Activated gamma-delta T cell treated with Interleukin-2 at 50 U/mL for 16 hours (primary cell): ENCODE measurements at regions not wholly inside any gene's neighbourhood (a gene's known extent, or its start where the extent isn't known, plus 50 kb on each side); places are given as distances from the start of the nearest gene placed in this dataset.

Experiments
- DNase-seq: peaks from one replicate; pipeline ENCODE4 v3.0.0-alpha.2; 2020

DNA sequence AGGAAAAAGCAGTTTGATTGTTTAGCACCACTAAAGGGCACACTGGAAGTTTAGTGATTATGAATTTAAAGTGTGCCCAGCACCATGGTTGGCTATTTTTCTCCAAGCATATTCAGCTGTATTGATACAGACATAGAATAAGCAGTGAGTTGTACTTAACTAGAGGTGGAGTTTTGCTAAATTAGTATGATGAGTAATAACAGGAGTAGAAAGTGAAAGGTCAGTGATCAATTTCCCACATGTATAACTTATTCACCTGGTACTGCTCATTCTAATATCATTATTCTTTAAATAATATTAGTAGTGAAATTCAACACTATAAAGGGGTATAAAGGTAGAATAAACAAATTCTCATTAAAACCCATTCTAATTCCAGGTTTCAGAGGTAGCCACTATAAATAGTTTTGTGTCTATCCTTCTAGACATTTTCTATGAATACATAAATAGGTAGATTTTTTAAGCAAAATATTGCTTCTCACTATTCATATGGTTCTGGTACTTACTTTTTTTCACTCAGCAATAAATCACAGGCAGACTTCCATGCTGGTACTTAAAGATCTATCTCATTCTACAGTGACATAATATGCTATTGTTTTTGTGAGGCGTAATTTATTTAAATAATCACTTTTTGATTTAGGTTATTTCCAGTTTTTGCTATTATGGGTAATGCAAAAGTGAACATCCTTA, 732.9 kb downstream of the VGLL3 start:
- DNase-seq: no peak

DNA sequence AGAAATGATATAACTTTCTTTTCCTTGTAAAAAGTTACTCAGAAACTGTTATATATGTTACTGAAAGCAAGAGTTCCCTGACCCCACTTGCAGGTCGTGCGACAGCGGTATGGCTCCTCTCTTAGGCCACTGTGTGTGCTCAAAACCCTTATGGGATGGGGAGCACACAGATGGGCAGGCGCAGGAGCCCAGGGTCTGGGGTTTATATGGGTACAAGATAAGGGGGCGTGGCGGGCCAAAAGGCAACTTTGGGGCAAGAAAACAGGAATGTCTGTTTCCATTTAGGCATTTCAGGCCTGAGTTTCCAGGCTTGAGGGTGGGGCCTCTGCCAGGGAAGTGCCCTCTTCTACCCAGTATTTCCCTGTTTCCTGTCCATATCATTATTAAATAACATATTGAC, 736.5 kb downstream of the VGLL3 start:
- DNase-seq: no peak

DNA sequence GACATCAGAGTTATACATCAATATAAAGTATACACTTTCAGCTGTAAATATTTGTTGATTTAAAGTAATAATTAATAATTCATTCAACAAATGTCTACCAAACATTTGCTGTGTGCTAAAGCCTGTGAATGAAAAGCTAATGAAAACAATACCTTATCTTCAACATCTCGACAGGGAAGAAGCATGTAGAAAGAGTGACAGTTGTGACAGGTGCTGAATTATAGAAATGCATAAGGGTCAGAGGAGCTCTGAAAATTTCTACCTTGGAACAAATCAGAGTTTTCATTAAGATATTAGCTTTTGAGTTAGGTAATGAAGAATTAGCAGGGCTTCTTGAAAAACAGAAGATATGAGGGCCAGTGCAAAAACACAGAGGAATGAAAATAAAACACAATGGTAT, 739.2 kb downstream of the VGLL3 start:
- no peak for DNase-seq

DNA sequence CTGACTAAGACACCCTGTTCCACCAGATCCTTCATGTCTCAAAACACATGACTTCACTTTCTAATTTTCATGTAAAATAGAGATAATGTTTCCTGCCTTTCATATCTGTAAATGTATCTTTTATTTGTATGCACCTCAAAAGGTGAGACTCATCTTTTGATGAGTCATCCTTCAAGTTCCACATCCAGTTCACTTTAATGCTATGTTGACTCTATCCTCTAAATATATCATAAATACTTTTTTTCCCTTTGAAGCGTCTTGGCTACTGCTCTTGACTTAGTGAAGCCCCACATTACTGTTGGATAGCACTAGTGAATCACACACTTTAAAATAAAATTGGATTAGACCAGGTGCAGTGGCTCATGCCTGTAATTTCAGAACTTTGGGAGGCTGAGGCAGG, 741.1 kb downstream of the VGLL3 start:
- no peak for DNase-seq

DNA sequence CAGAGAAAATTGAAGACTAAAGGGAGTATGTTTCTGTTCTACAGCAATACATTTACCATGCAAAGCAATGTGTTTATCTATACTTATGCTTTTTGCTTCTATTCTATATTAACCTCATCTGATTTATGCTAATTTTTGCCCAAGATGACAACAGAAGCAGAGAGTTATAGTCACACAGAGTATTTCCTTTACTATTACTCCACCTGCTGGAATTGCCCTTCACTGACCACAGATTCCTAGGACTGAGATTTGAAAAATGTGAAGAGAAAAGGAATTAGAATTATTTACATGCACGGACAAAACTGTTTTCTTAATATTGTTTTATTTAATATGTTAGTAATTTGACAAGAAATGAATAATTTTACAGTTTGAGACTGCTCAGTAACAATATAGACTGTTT, 745.6 kb downstream of the VGLL3 start:
- no peak for DNase-seq

DNA sequence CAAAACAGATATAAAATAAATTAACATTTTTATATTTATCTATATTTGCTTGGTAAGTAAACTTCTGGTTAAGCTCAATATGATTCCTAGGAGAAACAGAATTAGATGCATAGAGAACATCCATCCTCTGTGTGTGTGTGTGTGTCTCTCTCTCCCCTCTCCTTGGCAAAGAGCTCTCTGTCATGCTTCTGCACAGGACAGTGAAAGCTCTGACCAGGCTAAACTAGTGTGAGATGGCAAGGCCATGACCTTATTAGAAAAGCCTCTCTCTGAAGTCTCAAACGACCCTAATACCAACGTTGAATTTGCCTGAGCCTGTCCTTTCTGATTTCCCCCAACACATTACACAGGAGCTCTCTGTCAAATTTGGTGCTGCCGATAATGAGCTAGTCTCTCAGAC, 746.0 kb downstream of the VGLL3 start:
- DNase-seq: no peak

DNA sequence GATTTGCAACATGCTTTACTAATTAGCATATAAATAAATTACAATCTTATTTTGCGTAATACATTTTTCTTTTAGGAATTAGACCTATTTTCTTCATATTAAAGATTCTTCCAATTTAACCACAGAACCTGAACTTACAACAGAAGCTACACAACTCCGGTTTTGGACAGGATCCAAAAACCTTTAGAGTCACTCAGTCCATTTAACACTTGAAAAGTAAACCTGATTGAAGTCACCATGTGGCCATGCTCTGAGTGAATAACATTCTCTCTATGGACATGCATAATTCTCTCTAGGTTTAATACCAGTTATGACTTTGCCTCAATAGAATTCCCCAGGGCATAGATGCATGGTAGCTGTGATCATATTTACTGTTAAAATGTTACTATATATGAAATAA, 751.0 kb downstream of the VGLL3 start:
- no peak for DNase-seq

DNA sequence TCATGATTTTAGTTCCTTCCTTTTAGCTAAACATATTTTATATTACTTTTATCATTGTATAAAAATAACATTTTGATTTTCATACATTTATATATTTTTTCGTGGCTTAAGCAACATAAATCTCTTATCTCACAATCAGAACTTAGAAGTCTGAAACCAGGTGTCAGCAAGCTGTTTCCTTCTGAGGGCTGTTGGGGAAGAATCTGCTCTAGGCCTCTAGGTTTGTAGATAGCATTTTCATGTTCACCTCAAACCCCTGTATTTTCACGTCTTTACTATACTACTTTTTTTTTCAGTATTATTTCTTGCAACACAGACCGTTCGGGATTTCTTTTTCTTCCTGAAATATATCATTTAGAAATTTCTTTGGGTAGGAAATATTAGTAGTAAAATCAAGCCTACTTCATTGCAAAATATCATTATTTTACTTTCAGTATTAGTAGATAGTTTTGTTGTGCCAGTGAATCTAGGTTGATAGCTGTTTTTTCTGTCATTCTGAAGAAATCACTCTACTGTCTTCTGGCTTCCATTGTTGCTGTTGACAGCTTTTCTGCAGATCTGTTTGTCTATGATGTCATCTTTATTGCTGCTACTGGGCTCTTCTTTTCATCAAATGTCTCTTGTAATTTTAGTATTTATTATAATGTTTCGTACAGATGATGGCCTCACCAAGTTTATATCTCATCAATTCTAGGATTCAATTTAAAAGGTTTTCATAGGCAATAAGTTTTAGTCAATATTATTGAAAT, 756.3 kb downstream of the VGLL3 start:
- no peak for DNase-seq

DNA sequence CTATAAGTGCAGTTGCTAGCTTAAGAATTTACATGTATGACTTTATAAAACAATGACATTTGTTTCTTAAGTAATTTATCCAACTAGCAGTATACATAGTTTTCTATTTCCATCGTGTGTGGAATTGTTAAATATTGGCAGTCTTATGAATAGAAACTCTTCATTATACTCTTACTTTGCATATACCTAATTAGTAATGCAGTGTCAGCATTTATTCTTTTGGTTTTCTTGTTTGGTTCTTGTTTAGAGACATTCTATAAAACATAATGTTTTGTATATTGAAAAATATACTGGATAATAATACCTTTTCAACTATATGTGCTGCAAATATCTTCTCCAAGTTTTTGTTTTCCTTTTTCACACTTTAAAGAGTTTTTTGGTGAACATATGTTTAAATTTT, 760.2 kb downstream of the VGLL3 start:
- DNase-seq: no peak

DNA sequence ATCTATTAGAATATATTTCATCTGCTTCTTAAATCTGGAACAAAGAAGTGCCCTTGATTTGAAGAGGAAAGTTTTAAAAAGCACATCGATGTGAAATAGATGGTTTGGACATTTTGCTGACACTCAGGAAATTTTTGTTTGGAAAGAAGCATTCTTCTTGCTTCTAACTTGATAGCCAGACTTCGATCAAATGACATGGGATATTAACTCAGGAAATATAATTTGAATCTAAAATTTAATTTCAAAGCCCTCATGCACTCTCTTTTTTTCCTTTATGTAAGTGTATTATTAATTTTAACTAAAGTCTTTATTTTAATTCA, 761.2 kb downstream of the VGLL3 start:
- DNase-seq: no peak

DNA sequence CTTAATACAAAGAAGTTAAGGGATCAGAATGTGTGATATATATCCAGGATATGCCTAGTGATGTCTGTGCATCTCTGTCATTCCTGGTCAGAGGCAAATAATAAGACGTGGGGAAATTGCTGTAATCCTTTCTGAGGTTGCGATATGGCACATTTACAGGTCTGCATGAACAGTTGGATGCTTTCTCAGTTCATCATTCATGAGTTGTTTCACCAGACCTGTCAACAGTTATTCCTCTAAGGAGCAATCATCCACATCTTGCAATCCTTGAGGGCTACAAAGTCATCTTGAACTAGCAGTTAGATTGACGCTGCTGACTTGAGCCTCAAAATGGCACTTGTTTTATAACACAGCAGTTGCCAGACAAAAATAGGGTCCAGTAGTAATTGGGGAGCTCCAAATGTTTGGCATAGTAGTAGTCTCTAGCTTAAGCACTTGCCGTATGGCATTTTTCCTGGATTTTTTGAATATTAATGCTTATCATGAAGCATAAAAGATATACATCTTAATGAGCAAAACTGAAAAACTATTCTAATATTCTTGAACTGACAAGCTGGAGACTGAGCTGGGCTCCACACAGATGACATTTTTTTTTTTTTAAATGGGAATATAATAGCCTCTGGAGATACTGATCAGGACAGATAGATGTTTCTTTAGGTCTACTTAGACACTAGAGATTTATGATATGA, 761.7 kb downstream of the VGLL3 start:
- DNase-seq: no peak

DNA sequence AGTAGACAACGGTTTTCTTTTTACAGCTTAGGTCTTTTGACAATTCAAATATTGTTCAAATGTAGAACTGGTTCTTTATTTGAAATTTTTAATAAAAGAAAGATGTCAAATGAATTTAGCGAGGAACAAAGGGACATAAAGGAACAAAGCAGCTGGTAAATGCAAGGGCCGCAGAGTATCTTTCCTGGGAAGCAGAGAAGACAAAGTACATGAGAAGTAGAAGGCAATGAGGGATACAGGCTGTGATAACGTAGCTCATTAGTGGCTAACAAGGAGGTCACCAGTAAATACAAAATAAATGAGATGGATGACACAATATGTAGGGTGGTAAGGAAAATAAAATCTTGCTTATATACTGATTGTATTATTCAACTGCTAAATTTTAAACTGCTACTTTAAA, 762.8 kb downstream of the VGLL3 start:
- DNase-seq: no peak

DNA sequence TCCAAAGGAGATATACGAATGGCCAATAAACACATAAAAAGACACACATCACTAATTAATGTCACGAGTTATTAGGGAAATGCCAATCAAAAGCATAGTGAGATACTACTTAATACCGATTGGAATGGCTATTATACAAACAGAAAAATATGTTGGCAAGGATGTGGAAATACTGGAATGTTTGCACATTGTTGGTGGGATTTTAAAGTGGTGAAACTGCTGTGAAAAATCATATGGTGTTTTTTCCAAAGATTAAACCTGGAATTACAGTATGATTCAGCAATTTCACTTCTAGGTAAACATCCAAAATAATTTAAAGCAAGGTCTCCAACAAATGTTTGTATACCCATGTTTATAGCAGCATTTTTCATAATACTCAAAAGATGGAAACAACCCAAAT, 765.5 kb downstream of the VGLL3 start:
- DNase-seq: no peak

DNA sequence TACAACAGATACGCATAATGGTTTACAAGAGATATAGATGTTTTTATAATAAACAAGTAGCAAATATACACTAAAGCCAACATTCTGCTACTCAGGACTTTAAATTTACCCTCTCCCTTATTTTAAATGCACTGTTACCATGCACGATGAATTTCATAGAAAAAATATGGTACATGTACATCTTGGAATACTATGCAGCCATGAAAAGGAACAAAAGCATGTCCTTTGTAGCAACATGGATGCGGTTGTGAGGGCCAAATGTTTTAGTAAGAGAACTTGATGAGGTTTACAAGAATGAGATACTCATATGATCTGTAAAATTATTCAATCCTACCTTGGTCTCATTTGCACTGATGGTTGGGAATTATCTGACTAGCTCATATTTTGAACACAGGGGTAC, 769.3 kb downstream of the VGLL3 start:
- no peak for DNase-seq

DNA sequence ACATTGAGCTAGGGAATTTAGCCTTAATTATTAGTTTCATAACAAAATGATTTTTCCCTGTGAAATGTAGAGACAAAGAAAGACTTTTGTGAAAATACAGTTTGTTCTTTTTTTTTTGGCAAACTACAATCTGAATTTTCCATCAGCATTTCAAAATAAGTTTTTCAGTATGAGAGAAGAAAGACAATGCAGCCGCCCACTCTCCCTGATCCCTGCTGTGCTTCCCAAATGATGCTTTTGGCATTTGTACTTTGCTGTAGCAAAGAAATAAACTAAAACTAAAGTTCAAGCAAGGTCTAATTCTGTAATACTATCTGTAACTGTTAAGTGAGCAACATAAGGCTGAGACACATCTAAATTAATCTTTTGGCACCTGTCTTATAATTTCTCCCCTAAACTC, 782.2 kb downstream of the VGLL3 start:
- DNase-seq: no peak

DNA sequence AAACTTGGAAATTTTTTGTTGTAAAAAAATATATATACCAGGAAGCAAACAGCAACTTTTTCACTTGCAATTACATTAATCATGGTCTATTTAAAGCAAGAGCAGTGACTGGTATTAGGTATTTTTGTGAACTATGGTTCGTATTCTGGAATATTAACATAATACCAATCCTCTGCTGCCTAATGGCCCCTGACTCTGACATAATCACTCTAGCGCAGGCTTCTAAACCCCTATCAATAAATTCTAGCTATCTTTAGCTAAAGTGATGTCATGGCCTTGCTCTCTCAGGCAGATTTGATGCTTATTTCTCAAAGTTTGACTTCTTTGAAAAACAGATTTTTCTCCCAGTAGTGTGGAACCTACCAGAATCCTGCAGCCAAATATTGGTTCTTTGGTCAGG, 808.3 kb downstream of the VGLL3 start:
- no peak for DNase-seq

DNA sequence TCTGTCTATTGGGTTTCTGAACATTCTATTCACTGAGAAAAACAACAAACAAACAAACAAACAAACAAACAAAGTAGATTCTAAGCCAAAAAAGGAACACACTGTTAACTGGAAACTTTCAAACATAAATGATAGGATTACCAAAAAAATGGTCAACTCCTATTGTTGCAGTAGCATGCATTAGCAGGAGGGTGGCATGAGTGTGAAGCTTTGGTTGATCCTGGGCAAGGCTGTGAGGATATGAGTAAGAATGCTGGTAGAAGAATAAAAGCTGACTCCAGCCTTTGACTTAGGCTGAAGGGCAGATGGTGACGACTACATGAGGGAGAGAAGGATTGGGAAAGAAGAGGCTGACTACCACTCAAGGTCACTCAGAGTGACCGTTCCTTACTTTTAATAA, 810.3 kb downstream of the VGLL3 start:
- no peak for DNase-seq

DNA sequence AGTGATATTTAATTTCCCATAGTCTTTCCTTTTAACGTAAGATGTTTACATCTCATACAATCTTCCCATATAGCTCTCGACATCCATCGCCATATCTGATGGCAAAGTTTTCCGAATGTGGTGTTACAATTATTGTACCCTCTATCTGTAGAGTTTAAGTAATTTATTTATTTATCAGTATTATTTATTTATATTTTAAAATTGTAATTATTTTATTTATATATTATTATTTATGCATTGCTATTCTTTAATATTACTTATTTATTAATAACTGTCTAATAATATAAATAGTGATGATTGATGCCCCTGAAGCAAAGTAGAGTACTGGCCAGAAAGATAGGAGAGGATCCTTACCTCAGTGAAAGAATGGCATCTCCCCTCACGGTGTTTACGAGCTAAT, 812.9 kb downstream of the VGLL3 start:
- DNase-seq: no peak

DNA sequence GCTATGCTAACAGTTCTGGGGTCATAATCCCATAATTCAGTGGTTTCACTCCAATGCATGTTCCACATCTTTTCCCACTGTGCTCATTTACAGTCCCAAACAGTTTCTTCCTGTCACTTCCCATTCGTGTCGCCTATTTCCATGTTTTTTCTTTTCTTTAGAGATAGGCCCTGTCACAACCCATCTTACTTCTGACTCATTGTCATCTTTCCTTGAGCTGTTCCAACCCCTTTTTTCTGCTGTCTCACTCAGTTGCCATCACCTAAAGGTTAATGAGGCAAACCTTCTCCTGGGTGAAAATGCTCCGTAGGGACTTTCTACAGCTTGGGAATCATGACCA, 814.5 kb downstream of the VGLL3 start:
- no peak for DNase-seq

DNA sequence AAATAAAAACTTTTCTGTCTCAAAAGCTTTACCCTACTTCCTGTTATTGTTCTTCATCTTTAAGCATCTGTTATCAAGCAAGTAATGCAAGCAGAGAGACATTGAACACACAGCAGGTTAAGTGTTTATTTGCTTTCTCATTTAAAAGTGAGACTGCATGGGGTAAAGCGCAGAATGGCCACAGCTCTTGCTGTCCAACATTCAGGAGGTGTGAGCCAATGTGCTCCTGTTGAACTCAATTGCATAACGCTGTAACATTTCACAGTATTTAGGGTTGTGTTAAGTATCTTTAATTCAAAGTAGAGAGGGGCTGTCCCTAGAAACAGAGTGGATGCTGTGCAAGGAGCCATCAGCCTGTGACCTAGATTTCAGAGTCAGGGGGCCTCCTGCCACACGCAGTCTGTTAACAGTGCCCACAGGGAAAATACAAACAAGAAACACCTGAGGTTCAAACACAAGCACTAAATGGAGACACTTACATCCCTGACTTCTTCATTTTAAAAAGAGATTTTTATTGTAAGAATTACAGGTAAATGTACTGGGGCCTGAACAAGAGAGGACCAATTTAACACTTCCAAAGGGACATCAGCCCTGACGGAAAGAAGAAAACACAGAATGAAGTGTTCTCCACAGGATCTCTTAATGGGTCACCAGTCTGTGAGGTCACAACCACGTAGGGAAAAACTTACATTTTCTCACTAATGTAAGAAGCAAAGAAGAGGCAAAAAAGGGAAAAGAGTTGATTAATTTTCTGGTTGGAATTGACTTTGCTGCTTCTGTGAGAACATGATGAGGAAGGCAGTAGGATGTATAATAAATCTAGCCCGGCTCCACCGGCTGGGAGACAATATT, 815.1 kb downstream of the VGLL3 start:
- DNase-seq: no peak

DNA sequence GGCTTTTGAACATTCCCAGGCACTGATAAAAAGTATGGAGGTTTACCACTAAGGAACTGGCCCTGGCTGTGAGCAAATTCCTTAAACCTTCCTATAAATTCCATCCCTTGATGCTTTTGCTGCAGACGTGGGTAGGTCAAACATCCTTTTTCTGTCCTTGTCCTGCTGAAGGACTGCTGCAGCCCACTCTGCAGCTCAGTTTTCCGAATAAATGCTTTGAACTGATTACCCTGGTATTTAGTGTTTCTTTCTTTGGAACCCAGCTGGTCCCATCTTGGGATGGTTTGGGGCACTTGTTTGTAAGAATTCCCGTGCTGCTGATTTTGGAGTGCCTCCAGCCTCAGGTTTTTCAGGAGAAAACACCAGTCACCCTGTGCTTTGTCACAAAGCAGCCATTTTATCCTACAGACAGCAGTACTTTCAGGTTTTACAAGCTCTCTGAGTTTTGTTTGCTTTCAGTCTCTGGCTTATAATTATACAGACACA, 815.9 kb downstream of the VGLL3 start:
- DNase-seq: no peak

DNA sequence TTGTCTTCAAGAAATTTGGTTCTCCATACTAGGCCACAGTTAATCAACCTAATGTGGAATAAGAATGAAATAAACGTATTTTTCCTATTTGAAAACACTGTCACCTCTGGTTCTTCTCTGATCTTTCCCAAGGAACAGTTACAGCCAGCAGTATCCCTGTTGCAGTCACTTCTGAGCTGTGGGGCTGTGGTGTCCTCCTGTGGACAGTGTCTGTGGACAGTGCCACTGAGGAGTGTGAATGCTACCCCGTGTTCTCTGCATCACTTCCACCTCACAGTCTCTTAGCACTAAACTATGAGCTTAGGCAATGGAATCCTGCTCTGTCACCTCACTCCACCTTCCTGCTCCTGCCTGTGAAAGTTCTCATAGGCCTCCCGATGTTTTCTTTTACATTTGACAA, 817.5 kb downstream of the VGLL3 start:
- DNase-seq: no peak

DNA sequence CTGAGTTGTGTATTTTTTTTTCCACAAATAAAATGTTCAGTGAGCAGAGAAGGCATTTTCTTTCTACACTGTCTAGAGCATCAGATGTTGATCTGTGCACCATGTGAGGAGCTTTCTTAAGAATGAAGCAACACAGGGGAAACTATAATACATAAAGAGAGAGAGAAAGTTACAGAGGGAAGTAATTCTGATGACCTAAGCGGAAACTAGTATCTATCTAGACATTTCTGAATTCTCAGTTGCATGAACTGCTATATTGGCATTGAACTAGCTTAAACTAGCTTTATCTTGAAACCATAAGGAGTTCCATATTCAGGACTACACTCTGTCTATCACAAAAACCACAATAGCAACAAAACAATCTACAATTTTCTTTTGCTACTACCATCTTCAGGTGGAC, 822.4 kb downstream of the VGLL3 start:
- no peak for DNase-seq

DNA sequence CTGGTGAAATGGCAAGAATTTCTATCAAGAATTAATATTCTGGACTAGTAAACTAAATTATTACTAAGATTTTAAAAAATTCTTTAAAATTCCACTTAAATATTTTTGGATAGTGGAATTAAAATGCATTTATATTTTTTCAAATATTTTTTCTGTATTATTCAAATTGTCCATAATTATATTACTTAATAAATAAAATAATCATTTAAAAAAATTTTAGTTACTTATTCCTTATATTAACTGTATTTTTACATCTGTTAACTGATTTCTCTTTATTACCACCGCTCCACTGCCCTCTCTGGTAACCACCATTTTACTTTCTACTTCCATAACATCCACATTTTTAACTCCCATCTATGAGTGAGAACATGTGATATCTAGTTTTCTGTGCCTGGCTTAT, 828.4 kb downstream of the VGLL3 start:
- no peak for DNase-seq
